ENCODE measurements at regions not wholly inside any gene's neighbourhood (a gene's known extent, or its start where the extent isn't known, plus 50 kb on each side); places are given as distances from the start of the nearest gene placed in this dataset.
A peak's percentile ranks its signal among the peaks of the same experiment; 100 is the strongest.

GRCh38 chr1:3954170-3955169 lies 54.4 kb upstream of the C1orf174 start:
- Histone ChIP-seq H3K9me3 (ENCODE audit: control insufficient read depth in 2 of 2, low read length in 2 of 2) (no peaks in the 10 kb centered on the region), H3K36me3 (ENCODE audit: control insufficient read depth in 2 of 2, insufficient read depth in 2 of 2, low read length in 2 of 2) (no peaks in the 10 kb centered on the region), H3K27ac (ENCODE audit: low read depth in 2 of 2, low read length in 2 of 2) (no peak overlapping the region), H3K4me3 (ENCODE audit: low read length in 2 of 2) (no peak overlapping the region), H3K4me1 (ENCODE audit: control insufficient read depth in 2 of 2, insufficient read depth in 2 of 2, low read length in 2 of 2) (peaks cover 0 to 2% of the 10 kb centered on the region in 2 donors), H3K27me3 (ENCODE audit: control insufficient read depth in 2 of 2, insufficient read depth in 2 of 2, low read length in 2 of 2) (peaks cover 0 to 4% of the 10 kb centered on the region in 2 donors), H3K9ac (ENCODE audit: low read depth in 1 of 2, low read length in 2 of 2) (peak overlapping the region in 1 of 2 donors; percentile 34)

- H3K27ac ChIP-seq (ENCODE audit: low read depth in 2 of 2, low read length in 2 of 2), result no peak overlapping the region
- H3K9ac ChIP-seq (ENCODE audit: low read depth in 1 of 2, low read length in 2 of 2), result peak overlapping the region in 1 of 2 donors; percentile 34
- peaks cover 0 to 2% of the 10 kb centered on the region in 2 donors for H3K27me3 ChIP-seq (ENCODE audit: control insufficient read depth in 2 of 2, insufficient read depth in 2 of 2, low read length in 2 of 2)
- H3K4me1 ChIP-seq (ENCODE audit: control insufficient read depth in 2 of 2, insufficient read depth in 2 of 2, low read length in 2 of 2), result peaks cover 0 to 2% of the 10 kb centered on the region in 2 donors
- no peak overlapping the region for H3K4me3 ChIP-seq (ENCODE audit: low read length in 2 of 2)
- H3K36me3 ChIP-seq (ENCODE audit: control insufficient read depth in 2 of 2, insufficient read depth in 2 of 2, low read length in 2 of 2), result no peaks in the 10 kb centered on the region
- H3K9me3 ChIP-seq (ENCODE audit: control insufficient read depth in 2 of 2, low read length in 2 of 2), result no peaks in the 10 kb centered on the region
Measured at GRCh38 chr1:3955196-3955772, 55.2 kb upstream of the C1orf174 start.

DNA sequence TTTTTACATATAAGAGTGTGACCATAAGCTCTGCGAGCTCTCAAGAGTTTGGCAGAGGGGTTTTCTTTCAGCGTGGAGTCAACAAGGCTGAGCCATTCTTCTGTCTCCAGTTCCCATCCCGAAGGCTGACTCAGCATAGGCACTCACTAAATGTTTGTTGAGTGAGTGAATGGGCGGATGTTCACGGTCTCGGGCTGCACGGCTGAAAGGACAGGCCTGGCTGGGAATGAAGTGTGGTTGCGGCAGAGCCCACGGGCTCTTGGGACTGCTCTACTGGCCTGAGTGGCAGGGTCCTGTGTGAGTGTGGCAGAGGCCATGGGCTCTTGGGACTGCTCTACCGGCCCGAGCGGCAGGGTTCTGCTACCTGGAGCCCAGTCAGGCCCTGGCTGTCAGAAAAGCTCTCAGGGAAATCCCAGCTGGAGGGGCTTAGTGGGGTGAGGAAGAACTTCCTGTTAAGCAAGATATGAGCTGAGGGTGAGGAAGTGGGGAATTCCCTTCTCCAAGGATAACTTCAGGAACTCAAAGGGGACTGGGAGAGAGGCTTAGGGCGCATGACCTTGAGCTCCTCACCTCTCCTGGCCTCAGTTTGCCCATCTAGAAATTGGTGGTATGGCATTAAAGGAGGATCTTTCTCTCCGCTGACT lies 56.6 kb upstream of the C1orf174 start:
- Histone ChIP-seq H3K4me3 (ENCODE audit: low read length in 2 of 2) (no peak overlapping the region), H3K4me1 (ENCODE audit: control insufficient read depth in 2 of 2, insufficient read depth in 2 of 2, low read length in 2 of 2) (peaks cover 0 to 2% of the 10 kb centered on the region in 2 donors), H3K9ac (ENCODE audit: low read depth in 1 of 2, low read length in 2 of 2) (no peak overlapping the region), H3K36me3 (ENCODE audit: control insufficient read depth in 2 of 2, insufficient read depth in 2 of 2, low read length in 2 of 2) (no peaks in the 10 kb centered on the region), H3K27ac (ENCODE audit: low read depth in 2 of 2, low read length in 2 of 2) (no peak overlapping the region), H3K27me3 (ENCODE audit: control insufficient read depth in 2 of 2, insufficient read depth in 2 of 2, low read length in 2 of 2) (peaks cover 0 to 2% of the 10 kb centered on the region in 2 donors), H3K9me3 (ENCODE audit: control insufficient read depth in 2 of 2, low read length in 2 of 2) (no peaks in the 10 kb centered on the region)

DNA sequence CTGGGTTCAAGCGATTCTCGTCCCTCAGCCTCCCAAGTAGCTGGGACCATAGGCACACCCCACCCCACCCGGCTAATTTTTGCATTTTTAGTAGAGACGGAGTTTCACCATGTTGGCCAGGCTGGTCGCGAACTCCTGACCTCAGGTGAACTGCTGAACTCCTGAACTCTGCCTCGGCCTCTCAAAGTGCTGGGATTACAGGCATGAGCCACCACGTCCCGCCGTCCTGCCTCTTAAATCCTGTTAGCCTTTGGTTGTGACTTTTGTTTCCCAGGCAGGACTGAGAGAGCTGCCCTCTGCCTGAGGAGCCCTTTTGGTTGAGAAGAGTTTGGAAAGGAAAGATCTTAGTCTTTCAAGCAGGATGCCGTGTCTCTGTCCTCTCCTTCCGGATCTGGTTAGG lies 59.3 kb upstream of the C1orf174 start:
- Histone ChIP-seq H3K4me1 (ENCODE audit: control insufficient read depth in 2 of 2, insufficient read depth in 2 of 2, low read length in 2 of 2) (peaks cover 0 to 2% of the 10 kb centered on the region in 2 donors), H3K9me3 (ENCODE audit: control insufficient read depth in 2 of 2, low read length in 2 of 2) (no peaks in the 10 kb centered on the region), H3K36me3 (ENCODE audit: control insufficient read depth in 2 of 2, insufficient read depth in 2 of 2, low read length in 2 of 2) (no peaks in the 10 kb centered on the region), H3K27me3 (ENCODE audit: control insufficient read depth in 2 of 2, insufficient read depth in 2 of 2, low read length in 2 of 2) (no peaks in the 10 kb centered on the region), H3K9ac (ENCODE audit: low read depth in 1 of 2, low read length in 2 of 2) (no peak overlapping the region), H3K4me3 (ENCODE audit: low read length in 2 of 2) (no peak overlapping the region), H3K27ac (ENCODE audit: low read depth in 2 of 2, low read length in 2 of 2) (no peak overlapping the region)

DNA sequence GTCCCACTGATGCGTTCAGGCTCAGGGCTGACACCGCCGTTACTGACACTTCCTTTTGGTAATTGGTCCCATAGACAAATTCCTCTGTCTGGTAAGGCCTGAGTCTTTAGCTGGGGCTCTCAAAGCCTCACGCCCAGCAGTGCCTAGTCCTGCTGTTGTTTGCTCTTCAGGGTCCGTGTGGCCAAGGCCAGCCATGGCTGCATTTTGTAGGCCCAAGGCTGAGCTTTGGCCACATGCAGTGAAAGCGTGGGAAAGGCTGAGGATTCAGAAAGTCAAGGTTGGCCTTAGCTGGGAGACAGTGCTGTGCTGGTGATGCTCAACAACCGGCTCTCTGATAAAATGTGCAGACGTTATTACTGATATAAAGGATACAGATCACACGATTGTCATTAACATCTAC lies 63.5 kb upstream of the C1orf174 start:
- Histone ChIP-seq H3K27ac (ENCODE audit: low read depth in 2 of 2, low read length in 2 of 2) (no peak overlapping the region), H3K36me3 (ENCODE audit: control insufficient read depth in 2 of 2, insufficient read depth in 2 of 2, low read length in 2 of 2) (no peaks in the 10 kb centered on the region), H3K4me1 (ENCODE audit: control insufficient read depth in 2 of 2, insufficient read depth in 2 of 2, low read length in 2 of 2) (no peaks in the 10 kb centered on the region), H3K27me3 (ENCODE audit: control insufficient read depth in 2 of 2, insufficient read depth in 2 of 2, low read length in 2 of 2) (no peaks in the 10 kb centered on the region), H3K4me3 (ENCODE audit: low read length in 2 of 2) (no peak overlapping the region), H3K9me3 (ENCODE audit: control insufficient read depth in 2 of 2, low read length in 2 of 2) (peaks cover 0 to 2% of the 10 kb centered on the region in 2 donors), H3K9ac (ENCODE audit: low read depth in 1 of 2, low read length in 2 of 2) (no peak overlapping the region)

GRCh38 chr1:3965693-3966092 lies 65.6 kb upstream of the C1orf174 start:
- no peak overlapping the region for H3K27ac ChIP-seq (ENCODE audit: low read depth in 2 of 2, low read length in 2 of 2)
- no peaks in the 10 kb centered on the region for H3K27me3 ChIP-seq (ENCODE audit: control insufficient read depth in 2 of 2, insufficient read depth in 2 of 2, low read length in 2 of 2)
- H3K36me3 ChIP-seq (ENCODE audit: control insufficient read depth in 2 of 2, insufficient read depth in 2 of 2, low read length in 2 of 2), result no peaks in the 10 kb centered on the region
- no peak overlapping the region for H3K9ac ChIP-seq (ENCODE audit: low read depth in 1 of 2, low read length in 2 of 2)
- no peaks in the 10 kb centered on the region for H3K4me1 ChIP-seq (ENCODE audit: control insufficient read depth in 2 of 2, insufficient read depth in 2 of 2, low read length in 2 of 2)
- H3K4me3 ChIP-seq (ENCODE audit: low read length in 2 of 2), result no peak overlapping the region
- peaks cover 0 to 2% of the 10 kb centered on the region in 2 donors for H3K9me3 ChIP-seq (ENCODE audit: control insufficient read depth in 2 of 2, low read length in 2 of 2)

- Histone ChIP-seq H3K36me3 (ENCODE audit: control insufficient read depth in 2 of 2, insufficient read depth in 2 of 2, low read length in 2 of 2) (no peaks in the 10 kb centered on the region), H3K9me3 (ENCODE audit: control insufficient read depth in 2 of 2, low read length in 2 of 2) (peaks cover 0 to 2% of the 10 kb centered on the region in 2 donors), H3K27me3 (ENCODE audit: control insufficient read depth in 2 of 2, insufficient read depth in 2 of 2, low read length in 2 of 2) (no peaks in the 10 kb centered on the region), H3K4me3 (ENCODE audit: low read length in 2 of 2) (no peak overlapping the region), H3K4me1 (ENCODE audit: control insufficient read depth in 2 of 2, insufficient read depth in 2 of 2, low read length in 2 of 2) (no peaks in the 10 kb centered on the region), H3K9ac (ENCODE audit: low read depth in 1 of 2, low read length in 2 of 2) (no peak overlapping the region), H3K27ac (ENCODE audit: low read depth in 2 of 2, low read length in 2 of 2) (no peak overlapping the region)
Measured at GRCh38 chr1:3968851-3969250, 68.8 kb upstream of the C1orf174 start.

DNA sequence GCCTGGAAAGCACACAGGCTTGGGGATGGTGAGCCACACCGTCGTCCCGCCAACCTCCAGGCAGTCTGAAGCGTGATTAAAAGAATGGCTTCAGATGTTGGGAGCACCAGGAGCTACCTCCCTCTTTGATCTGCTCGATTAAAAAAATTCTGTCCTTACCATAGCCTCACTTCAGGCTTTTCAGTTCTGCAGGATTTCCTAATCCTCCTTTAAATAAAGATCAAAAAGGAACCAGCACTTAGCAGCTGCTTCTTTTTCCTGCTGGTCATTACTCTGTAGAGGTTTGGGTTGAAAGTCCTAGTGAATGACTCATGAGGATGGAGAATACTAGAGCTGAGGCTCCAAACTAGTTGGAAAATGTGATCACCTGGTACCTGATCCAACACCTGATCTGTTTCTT lies 71.9 kb upstream of the C1orf174 start:
- Histone ChIP-seq H3K9me3 (ENCODE audit: control insufficient read depth in 2 of 2, low read length in 2 of 2) (peaks cover 0 to 2% of the 10 kb centered on the region in 2 donors), H3K9ac (ENCODE audit: low read depth in 1 of 2, low read length in 2 of 2) (no peak overlapping the region), H3K27me3 (ENCODE audit: control insufficient read depth in 2 of 2, insufficient read depth in 2 of 2, low read length in 2 of 2) (no peaks in the 10 kb centered on the region), H3K4me3 (ENCODE audit: low read length in 2 of 2) (no peak overlapping the region), H3K4me1 (ENCODE audit: control insufficient read depth in 2 of 2, insufficient read depth in 2 of 2, low read length in 2 of 2) (no peaks in the 10 kb centered on the region), H3K36me3 (ENCODE audit: control insufficient read depth in 2 of 2, insufficient read depth in 2 of 2, low read length in 2 of 2) (no peaks in the 10 kb centered on the region), H3K27ac (ENCODE audit: low read depth in 2 of 2, low read length in 2 of 2) (no peak overlapping the region)

- no peaks in the 10 kb centered on the region for H3K27me3 ChIP-seq (ENCODE audit: control insufficient read depth in 2 of 2, insufficient read depth in 2 of 2, low read length in 2 of 2)
- H3K4me1 ChIP-seq (ENCODE audit: control insufficient read depth in 2 of 2, insufficient read depth in 2 of 2, low read length in 2 of 2), result no peaks in the 10 kb centered on the region
Measured at GRCh38 chr1:3975903-3976630, 76.0 kb upstream of the C1orf174 start.

More at GRCh38 chr1:3975903-3976630, 76.0 kb upstream of the C1orf174 start:
- H3K36me3 ChIP-seq (ENCODE audit: control insufficient read depth in 2 of 2, insufficient read depth in 2 of 2, low read length in 2 of 2), result no peaks in the 10 kb centered on the region
- H3K27ac ChIP-seq (ENCODE audit: low read depth in 2 of 2, low read length in 2 of 2), result no peak overlapping the region
- no peak overlapping the region for H3K9ac ChIP-seq (ENCODE audit: low read depth in 1 of 2, low read length in 2 of 2)
- H3K9me3 ChIP-seq (ENCODE audit: control insufficient read depth in 2 of 2, low read length in 2 of 2), result no peaks in the 10 kb centered on the region
- H3K4me3 ChIP-seq (ENCODE audit: low read length in 2 of 2), result no peak overlapping the region
